GM13976 (cell line): ENCODE measurements at regions not wholly inside any gene's neighbourhood (a gene's known extent, or its start where the extent isn't known, plus 50 kb on each side); places are given as distances from the start of the nearest gene placed in this dataset.

Experiments used
- DNase-seq: peaks from one replicate; pipeline ENCODE4 v3.0.0; 2012; ENCODE audit warnings: low spot score
- CTCF ChIP-seq: IDR thresholded peaks from 2 replicates; pipeline ENCODE4 v1.5.1; 2012; ENCODE audit warnings: borderline replicate concordance, mild to moderate bottlenecking; ENCODE audit not compliant: insufficient read depth; ENCODE audit errors: extremely low read depth, missing control alignments, control extremely low read depth
- in situ Hi-C: fragments of 300-500 bp; cut with MboI; formaldehyde crosslinking; loops from one replicate; pipeline ENCODE4 v1.12.0; 2022; ENCODE audit warnings: low sequenced_read_pairs, mixed read lengths, inconsistent platforms; ENCODE audit not compliant: unreplicated experiment

- no peak for TF ChIP-seq CTCF
- in situ Hi-C loops, result no loop called here
- no peak for DNase-seq
Observed at GRCh38 chr13:64546371-64546770, 2683.8 kb downstream of the PCDH9 start.

DNA sequence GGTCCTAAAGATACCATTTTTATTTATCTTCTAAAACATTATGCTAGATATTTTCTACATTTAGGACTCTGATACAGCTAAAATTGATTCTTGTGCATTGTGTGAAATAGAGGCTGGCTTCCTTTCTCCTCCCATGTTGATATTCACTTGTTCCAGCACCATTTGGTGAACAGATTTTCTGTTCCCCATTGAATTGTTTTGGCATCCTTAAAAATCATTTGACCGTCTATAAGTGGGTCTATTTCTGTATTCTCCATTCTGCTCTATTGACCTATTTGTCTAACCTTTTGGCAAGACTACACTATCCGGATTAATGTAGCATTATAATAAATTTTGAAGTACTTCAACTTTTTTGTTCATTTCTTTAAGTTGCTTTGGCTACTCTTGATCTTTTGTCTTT lies 2689.2 kb downstream of the PCDH9 start:
- in situ Hi-C loops, result no loop called here

GRCh38 chr13:64540468-64540867 lies 2689.7 kb downstream of the PCDH9 start:
- no peak for DNase-seq
- TF ChIP-seq CTCF, result no peak
- in situ Hi-C loops, result no loop called here

More for the DNA sequence above, 2689.2 kb downstream of the PCDH9 start:
- DNase-seq, result no peak
- TF ChIP-seq CTCF, result no peak

GRCh38 chr13:64538711-64539110 lies 2691.4 kb downstream of the PCDH9 start:
- no peak for TF ChIP-seq CTCF
- in situ Hi-C loops, result no loop called here
- no peak for DNase-seq

DNA sequence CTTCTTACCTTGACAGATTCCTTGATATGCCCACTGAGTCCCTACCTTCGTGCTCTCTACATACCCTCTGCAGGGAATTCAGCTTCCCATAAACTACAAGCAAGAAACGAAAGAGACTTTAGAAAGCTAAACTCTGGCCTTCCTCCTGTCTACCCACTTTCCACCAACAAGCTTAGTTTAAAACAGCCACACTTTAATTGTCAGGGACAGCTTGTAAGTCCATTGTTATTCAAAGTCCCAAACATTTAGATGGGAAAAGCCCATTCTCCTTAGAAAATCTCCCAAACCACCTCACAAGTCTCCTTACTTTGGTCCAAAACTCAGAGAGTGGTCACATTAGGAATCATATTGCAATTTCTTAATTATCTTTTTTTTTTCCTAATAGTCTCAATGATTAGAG lies 2695.8 kb downstream of the PCDH9 start:
- in situ Hi-C loops, result no loop called here
- TF ChIP-seq CTCF, result no peak
- DNase-seq, result no peak

DNA sequence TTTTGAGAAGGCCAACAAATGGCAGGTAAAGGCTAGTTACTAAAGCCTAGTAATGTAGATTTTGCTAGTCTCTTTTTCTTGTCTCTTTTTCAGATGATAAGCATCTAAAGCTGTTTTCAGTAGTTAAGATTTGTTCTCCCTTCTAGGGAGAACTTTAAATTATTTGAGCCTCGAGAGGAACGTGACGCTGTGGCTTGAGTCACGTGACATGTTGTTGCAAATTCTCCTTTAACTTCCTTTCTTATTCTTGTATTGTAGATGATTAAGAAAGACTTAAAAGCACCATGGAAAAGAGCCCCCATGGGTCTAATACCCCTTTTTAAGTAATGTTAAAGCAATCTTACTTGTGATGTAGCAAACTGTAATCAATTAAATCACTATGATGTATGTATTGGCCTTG lies 2698.7 kb downstream of the PCDH9 start:
- in situ Hi-C loops, result no loop called here

More for the DNA sequence above, 2698.7 kb downstream of the PCDH9 start:
- DNase-seq, result no peak
- TF ChIP-seq CTCF, result no peak
